ENCODE measurements at regions not wholly inside any gene's neighbourhood (a gene's known extent, or its start where the extent isn't known, plus 50 kb on each side); places are given as distances from the start of the nearest gene placed in this dataset.

GRCh38 chr3:81198216-81198615 is 563.2 kb downstream of the GBE1 start:
- TF ChIP-seq DDX20 (tag; IDR thresholded peaks at IDR 0.05; ENCODE audit: low read depth) (no peak), HDGF (IDR thresholded peaks at IDR 0.05) (no peak), E2F6 (IDR thresholded peaks at IDR 0.05; ENCODE audit: borderline replicate concordance in 1 of 2, extremely low read depth in 1 of 2, insufficient read depth in 1 of 2, insufficient read length in 1 of 2, low read depth in 1 of 2, low read length in 1 of 2, poor library complexity in 1 of 2, severe bottlenecking in 1 of 2) (no peak), CTCF (IDR thresholded peaks at IDR 0.05 in 2 of 3, conservative IDR thresholded peaks at IDR 0.05 in 1 of 3; ENCODE audit: insufficient read depth in 2 of 3, low read depth in 1 of 3, low read length in 3 of 3) (no peak), HNRNPK (IDR thresholded peaks at IDR 0.05; ENCODE audit: low read depth, low read length, poor library complexity, severe bottlenecking) (no peak), HMGXB4 (CRISPR knock-in tag; IDR thresholded peaks at IDR 0.05) (no peak), TGIF2 (CRISPR knock-in tag; IDR thresholded peaks at IDR 0.05) (no peak), RBM17 (IDR thresholded peaks at IDR 0.05; ENCODE audit: borderline replicate concordance, low read depth, low read length) (no peak), MAZ (CRISPR knock-in tag; conservative IDR thresholded peaks at IDR 0.05 in 1 of 2, IDR thresholded peaks at IDR 0.05 in 1 of 2) (no peak), ZC3H4 (CRISPR knock-in tag; IDR thresholded peaks at IDR 0.05; ENCODE audit: borderline replicate concordance) (no peak)

Measured in K562 (cell line).